ENCODE measurements at regions not wholly inside any gene's neighbourhood (a gene's known extent, or its start where the extent isn't known, plus 50 kb on each side); places are given as distances from the start of the nearest gene placed in this dataset.

- TF ChIP-seq CTCF (optimal IDR thresholded peaks at IDR 0.05 in 1 of 3, IDR thresholded peaks at IDR 0.05 in 1 of 3, conservative IDR thresholded peaks at IDR 0.05 in 1 of 3; ENCODE audit: extremely low read depth in 1 of 3, insufficient read depth in 2 of 3, low read length in 3 of 3) (no peak), EZH2 (IDR thresholded peaks at IDR 0.05; ENCODE audit: low read length) (no peak)
These were observed 404.6 kb upstream of the PITX2 start for GRCh38 chr4:111027526-111027925.

Measured in keratinocyte (primary cell).